CD4-positive, alpha-beta T cell treated with Interferon gamma for 1 hour (primary cell): ENCODE measurements at regions not wholly inside any gene's neighbourhood (a gene's known extent, or its start where the extent isn't known, plus 50 kb on each side); places are given as distances from the start of the nearest gene placed in this dataset.

Source experiments
- DNase-seq: peaks from one replicate; pipeline ENCODE4 v3.0.0-alpha.2; 2020

DNA sequence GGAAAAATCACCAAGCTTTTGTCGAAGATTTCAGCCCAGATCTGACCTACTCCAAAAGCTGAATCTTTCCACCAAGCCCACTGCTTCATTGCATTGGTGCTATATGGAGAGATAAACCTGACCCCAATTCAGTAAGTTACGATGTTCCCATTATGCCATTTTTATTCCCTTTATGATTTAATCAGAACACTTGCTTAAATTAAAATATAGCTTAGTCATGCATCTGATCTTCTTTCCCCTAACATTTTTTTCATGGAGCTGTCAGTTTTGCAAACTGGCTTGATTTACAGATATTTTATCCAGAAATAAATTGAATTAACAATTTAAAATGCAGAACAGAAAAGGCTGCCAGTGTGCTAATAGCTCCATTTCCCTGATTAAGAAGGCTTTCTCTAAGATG lies 503.5 kb upstream of the C1orf87 start:
- no peak for DNase-seq

DNA sequence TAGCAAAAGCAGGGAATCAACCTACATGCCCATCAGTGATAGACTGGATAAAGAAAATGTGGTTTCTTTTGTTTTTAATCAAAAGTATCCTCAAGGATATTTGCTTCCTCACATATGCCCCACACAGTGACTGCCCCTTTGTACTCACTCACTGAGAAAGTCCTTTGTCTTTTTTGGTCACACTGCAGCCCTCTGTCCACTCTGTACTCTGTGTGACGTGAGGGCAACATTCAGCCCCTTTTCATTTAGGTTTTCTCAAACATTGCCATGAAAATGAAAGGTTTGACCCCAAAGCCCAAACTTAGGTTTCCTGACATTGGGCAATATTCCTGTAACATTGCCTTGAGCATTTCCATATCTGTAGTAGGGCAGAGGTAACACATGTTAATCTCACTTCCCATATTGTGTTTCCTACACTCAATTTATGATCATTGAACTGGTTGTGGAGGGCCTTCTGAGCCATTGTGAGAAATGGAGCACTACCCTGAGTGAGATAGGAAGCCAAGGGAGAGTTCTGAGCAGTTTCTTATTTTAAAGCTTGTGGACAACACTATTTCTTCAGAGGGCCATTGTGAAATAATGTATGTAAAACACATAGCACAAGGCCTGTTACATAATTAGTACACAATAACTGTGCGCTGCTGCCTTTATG lies 501.9 kb upstream of the C1orf87 start:
- no peak for DNase-seq

DNA sequence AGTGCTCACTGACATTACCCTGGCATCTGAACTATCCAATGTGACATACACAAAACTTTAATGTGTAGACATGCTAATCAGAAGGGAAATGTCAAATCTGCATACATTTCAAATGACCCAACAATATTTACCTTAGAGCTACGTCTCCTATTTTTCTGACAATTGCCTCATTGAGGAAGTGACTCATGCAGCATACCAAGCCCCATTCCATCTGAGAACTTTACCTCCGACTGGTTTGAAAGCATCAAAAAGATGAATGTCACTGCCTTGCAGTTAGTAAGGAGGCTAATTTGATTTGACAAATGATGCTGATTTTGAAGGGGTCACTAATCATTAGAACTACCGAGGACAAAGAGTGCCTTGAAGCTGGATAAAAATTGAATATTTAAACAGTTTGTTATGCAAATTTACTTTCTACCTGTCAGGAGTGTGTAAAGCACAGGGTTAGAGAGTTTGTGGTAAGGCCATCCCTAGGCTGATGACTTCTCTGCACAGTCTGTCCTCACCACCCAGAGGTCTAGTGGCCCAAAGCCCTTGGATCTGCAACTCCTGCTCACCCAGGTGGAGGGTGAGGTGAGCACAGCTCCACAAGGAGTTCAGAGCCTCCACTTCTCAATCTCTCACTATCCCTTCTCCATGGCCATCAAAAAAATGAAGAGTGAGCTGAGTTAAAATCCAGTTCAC lies 500.3 kb upstream of the C1orf87 start:
- DNase-seq, result no peak

DNA sequence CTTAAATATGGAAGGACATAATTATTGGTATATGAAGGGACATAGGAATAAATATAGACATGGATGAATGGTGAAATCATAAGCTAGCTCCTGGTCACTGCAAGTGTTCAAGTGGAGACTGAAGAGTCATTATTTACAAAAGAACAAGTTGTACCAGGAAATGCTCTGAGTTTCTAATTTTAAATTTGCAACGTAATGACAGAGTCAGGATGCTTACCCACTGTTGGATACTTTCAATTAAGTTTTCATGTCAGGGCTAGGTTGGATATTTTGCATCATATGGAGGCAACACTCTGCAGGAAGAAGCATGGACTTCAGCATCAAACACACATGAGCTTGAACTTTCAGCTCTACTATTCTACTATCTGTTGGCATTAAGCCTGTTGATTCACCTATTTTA lies 499.6 kb upstream of the C1orf87 start:
- no peak for DNase-seq

GRCh38 chr1:60572378-60572777 lies 498.8 kb upstream of the C1orf87 start:
- no peak for DNase-seq

GRCh38 chr1:60571811-60572210 lies 498.2 kb upstream of the C1orf87 start:
- DNase-seq, result no peak

DNA sequence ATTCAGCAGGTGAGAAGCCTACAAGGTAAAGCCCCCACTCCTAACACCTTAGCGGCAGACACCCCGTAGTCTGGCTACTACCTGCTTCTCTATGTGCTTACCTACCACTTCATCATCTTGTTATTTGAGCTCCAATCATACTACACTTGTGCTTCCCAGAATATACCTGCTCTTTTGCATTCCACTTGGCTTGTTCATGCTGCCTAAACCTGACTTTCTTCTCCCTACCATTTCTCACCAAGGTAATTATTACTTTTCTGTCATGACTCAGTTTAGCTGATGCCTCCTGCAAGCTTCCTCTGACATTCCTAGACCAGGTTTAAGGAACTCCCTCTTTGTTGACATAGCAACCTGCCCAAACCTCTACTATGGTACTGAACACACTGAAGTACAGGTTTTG lies 495.6 kb upstream of the C1orf87 start:
- DNase-seq, result no peak

DNA sequence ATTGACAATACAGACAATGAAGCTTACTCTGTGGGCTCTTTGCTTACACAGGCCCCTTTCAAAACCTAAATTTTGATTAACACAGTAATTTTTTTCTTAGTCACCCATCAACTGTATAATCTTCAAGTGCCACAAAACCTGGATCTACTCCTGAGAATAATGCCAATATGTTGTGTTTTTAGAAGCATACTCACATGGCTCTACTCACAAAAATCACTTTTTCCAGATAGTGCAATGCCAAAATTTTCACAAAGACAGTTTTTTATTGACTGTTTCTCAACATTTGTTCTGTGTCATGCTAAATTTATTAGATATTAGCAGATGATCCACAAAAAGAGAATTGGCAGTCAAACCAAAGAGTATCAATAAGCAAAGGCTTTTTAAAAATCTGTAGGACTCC lies 493.7 kb upstream of the C1orf87 start:
- no peak for DNase-seq

- DNase-seq, result no peak
Observed at GRCh38 chr1:60564916-60565750, 491.6 kb upstream of the C1orf87 start.

GRCh38 chr1:60563777-60564535 lies 490.4 kb upstream of the C1orf87 start:
- no peak for DNase-seq

GRCh38 chr1:60562740-60563139 lies 489.2 kb upstream of the C1orf87 start:
- DNase-seq, result no peak

- DNase-seq, result no peak
Observed at GRCh38 chr1:60560701-60561100, 487.1 kb upstream of the C1orf87 start.

DNA sequence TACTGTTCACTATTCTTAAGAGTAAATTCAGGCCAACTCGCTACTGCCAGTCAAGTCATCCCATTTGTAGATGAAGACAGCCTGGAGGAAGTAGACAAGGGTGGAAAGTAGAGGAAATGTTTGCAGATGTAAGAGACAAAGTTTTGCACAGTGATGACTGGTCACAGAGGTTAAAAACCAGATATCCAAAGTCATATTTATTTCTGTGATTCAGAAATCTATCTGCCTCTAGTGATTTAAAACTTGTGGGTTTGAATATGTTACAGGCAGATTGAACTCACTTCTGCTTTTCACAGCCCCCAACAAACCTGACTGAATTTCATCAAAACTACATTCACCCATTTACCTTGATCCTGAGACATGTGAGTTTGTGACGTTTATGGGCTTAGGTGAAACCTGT lies 484.7 kb upstream of the C1orf87 start:
- DNase-seq, result no peak

- no peak for DNase-seq
Observed at GRCh38 chr1:60553730-60554129, 480.2 kb upstream of the C1orf87 start.

- no peak for DNase-seq
Observed at GRCh38 chr1:60547821-60548220, 474.3 kb upstream of the C1orf87 start.

DNA sequence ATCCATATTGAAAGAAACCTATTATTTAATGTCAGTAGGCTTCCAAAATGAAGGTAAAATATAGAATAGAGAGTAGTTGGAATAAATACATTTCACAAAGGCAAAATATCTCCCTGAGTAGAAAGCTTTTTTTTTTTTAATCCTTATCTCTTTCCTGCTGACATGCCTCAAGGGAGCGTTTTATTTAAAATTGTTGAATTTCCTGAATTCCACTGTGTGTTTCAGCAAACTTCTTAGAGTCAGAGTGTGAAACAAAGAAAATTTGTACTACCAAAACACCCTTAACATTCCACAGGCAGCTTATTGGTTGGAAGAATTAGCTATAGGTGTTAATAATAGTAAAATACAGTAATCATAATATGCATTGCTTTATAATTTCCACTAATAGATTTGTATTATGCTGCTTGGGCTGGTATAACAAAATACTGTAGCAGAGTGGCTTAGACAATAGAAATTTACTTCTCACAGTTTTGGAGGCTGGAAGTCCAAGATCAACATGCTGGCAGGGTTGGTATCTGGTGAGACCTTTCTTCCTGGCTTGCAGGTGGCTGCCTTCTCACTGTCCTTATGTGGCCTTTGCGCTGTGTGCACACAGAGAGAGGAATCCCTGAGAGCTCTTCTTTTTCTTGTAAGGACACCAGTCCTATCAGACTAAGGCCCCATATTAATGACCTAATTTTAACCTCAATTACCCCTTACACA lies 468.4 kb upstream of the C1orf87 start:
- no peak for DNase-seq

DNA sequence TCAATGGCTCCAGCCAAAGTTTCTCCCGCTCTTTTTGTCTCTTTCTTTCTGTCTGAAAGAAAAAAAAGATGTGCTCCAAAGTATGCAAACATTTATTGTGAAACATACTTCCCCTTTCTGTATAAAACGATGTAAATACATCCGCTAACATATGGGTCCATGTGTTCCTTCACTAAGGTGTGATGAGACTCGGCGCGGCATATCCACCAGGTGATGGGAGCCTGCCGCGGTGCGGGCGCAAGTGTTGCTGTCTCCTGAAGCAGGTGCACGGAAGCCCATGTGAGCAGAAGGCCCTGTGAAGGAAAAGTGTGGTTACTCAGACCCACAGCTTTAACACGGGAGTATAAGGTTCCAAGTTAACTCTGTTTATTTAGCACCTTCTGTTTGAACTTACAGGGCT lies 466.6 kb upstream of the C1orf87 start:
- DNase-seq, result no peak

GRCh38 chr1:60535713-60536112 lies 462.1 kb upstream of the C1orf87 start:
- DNase-seq, result no peak

DNA sequence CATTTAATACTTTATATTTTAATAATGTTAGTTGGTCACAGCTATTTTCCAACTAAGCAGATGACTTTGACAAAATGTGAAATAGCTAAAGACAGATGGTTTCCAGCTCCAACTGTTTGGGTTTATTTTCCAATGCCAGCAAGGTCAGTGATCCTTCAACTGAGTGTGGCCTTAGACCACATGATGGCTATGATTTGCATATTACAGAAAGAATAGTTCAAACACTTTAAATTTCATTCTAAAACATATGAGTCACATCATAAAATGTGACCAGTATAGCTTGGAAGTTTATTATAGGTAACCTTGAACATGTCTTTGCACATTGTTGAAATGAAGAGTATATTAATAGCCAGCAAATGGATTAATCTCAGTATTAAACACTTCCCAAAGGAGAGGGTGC lies 454.0 kb upstream of the C1orf87 start:
- no peak for DNase-seq

- no peak for DNase-seq
Observed at GRCh38 chr1:60516996-60517395, 443.4 kb upstream of the C1orf87 start.

DNA sequence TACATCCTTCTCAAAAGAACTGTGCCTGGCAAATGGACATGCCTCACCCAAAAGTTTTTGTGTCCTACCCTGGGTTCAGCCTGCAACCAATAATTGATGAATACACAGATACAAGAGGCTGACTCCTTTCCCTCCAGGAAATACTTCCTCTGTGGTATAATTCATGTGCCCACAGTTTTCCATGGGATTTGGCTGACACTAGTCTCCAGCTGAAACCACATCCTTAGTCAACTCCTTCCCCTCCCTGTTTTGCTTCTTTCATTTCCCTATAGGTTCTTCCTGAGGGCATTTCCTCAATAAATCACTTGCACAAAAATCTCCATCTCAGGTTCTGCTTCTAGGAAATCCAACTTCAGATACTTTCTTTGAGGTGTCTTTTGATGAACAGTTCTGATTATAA lies 436.6 kb upstream of the C1orf87 start:
- no peak for DNase-seq

DNA sequence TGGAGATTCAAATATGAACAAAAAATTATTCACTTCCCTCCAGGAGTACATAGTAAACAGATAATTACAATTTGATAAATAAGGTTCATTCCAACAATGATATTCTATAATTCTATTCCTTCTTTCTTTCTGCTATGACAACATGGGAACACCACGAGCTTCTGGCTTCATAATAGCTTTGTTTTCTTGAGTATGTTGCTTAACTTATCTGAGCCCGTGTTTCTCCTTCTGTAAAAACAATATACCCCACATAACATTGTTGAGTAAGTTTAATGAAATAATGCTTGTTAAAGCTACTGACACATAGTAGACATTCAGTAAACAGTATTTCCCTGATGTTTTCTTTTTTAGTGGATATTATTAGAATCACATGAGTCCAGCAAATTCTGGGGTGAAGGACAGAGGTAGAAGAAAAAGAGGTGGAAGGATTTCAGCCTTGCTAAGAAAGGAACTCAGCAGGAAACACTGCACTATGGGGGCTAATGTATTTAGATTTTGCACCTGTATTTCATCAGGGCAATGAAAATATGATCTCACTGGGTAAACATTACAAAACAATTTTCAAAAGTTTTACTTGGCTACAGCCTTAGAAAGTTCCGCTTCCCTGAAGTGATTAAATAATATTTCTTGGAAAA lies 430.8 kb upstream of the C1orf87 start:
- DNase-seq, result no peak
